ENCODE measurements at regions not wholly inside any gene's neighbourhood (a gene's known extent, or its start where the extent isn't known, plus 50 kb on each side); places are given as distances from the start of the nearest gene placed in this dataset.

DNA sequence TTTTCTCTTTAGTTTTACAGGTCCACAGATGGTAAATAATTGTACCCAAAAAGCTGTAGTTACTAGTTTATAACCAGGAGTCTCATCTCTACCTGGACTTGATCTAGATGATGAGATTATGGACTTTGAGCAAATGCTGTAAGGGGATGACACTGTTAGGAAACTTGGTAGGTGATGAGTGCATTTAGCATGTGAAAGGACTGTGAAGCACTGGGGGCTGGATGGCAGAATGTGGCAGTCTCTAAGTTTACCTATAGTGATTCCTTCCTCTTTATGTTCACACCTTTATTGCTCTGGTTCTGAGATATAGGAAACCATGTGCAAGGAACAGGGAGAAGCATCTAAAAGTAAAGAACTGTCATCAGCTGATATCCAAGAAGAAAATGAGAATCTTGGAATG is 230.7 kb upstream of the CHORDC1 start:
- TF ChIP-seq, protein P1, sequence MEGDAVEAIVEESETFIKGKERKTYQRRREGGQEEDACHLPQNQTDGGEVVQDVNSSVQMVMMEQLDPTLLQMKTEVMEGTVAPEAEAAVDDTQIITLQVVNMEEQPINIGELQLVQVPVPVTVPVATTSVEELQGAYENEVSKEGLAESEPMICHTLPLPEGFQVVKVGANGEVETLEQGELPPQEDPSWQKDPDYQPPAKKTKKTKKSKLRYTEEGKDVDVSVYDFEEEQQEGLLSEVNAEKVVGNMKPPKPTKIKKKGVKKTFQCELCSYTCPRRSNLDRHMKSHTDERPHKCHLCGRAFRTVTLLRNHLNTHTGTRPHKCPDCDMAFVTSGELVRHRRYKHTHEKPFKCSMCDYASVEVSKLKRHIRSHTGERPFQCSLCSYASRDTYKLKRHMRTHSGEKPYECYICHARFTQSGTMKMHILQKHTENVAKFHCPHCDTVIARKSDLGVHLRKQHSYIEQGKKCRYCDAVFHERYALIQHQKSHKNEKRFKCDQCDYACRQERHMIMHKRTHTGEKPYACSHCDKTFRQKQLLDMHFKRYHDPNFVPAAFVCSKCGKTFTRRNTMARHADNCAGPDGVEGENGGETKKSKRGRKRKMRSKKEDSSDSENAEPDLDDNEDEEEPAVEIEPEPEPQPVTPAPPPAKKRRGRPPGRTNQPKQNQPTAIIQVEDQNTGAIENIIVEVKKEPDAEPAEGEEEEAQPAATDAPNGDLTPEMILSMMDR (conservative IDR thresholded peaks at IDR 0.05; ENCODE audit: low read depth, low read length) = no peak
- TF ChIP-seq EZH2phosphoT487 (IDR thresholded peaks at IDR 0.05; ENCODE audit: borderline replicate concordance, low read length) = no peak
- TF ChIP-seq EZH2 (IDR thresholded peaks at IDR 0.05; ENCODE audit: low read length, unreplicated experiment) = no peak
- H3K79me2 ChIP-seq (ENCODE audit: low read length) = no peaks in the 10 kb centered on the region
- H3K9me2 ChIP-seq (replicated peaks; ENCODE audit: low read length) = no peaks in the 10 kb centered on the region
- H3K9me3 ChIP-seq (ENCODE audit: low read length) = no peaks in the 10 kb centered on the region
- POLR2A ChIA-PET (ENCODE audit: unreplicated experiment) = no interaction called here
- no peaks in the 10 kb centered on the region for H3K27me3 ChIP-seq (ENCODE audit: low read length)
- no peaks in the 10 kb centered on the region for H3K36me3 ChIP-seq (ENCODE audit: low read depth, low read length)
- H3K4me1 ChIP-seq (ENCODE audit: insufficient read depth, low read length) = no peaks in the 10 kb centered on the region
- BruUV-seq (replicated peaks) = no TSS peak
- DNase-seq = no peak
- intact Hi-C loops (cut with micrococcal nuclease) = no loop called here
- H3F3A ChIP-seq (ENCODE audit: low read length, unreplicated experiment) = no peaks in the 10 kb centered on the region
- CTCF ChIA-PET = no interaction called here
- no peak for ATAC-seq
- no peak overlapping the region for H3K4me3 ChIP-seq (ENCODE audit: low read length)
- H3K4me2 ChIP-seq (ENCODE audit: low read length) = no peak overlapping the region
- no peaks in the 10 kb centered on the region for H4K20me1 ChIP-seq (ENCODE audit: low read length)
- no peak overlapping the region for H3K27ac ChIP-seq (ENCODE audit: low read length)
- H2AFZ ChIP-seq (ENCODE audit: low read length) = no peak overlapping the region
- H3K9ac ChIP-seq (ENCODE audit: low read length) = no peak overlapping the region

DNA sequence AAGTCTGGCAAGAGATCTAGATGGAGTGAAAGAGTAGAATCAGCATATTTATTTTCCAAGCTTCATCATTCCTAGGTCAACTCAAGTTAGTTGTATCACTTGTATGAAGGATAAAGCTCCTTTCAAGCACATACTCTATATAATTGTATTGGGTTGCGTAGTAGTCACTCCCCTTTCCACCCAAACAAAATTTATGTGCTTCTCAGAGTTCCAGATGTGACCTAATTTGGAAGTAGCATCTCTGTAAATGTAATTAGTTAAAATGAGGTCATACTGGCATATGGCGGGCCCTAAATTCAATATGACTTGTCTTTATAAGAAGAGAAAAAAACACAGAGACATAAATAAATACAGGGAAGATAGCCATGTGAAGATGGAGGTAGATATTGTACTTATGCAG is 226.8 kb upstream of the CHORDC1 start:
- H3K4me2 ChIP-seq (ENCODE audit: low read length) = no peak overlapping the region
- H3K27me3 ChIP-seq (ENCODE audit: low read length) = no peaks in the 10 kb centered on the region
- no peak overlapping the region for H3K27ac ChIP-seq (ENCODE audit: low read length)
- ATAC-seq (no peak), DNase-seq (no peak)
- H4K20me1 ChIP-seq (ENCODE audit: low read length) = no peaks in the 10 kb centered on the region
- TF ChIP-seq EZH2phosphoT487 (IDR thresholded peaks at IDR 0.05; ENCODE audit: borderline replicate concordance, low read length) (no peak), EZH2 (IDR thresholded peaks at IDR 0.05; ENCODE audit: low read length, unreplicated experiment) (no peak)
- TF ChIP-seq, protein P1 (conservative IDR thresholded peaks at IDR 0.05; ENCODE audit: low read depth, low read length) = no peak
- H3K9me2 ChIP-seq (replicated peaks; ENCODE audit: low read length) = no peaks in the 10 kb centered on the region
- H2AFZ ChIP-seq (ENCODE audit: low read length) = no peak overlapping the region
- no peak overlapping the region for H3K9ac ChIP-seq (ENCODE audit: low read length)
- no peaks in the 10 kb centered on the region for H3K36me3 ChIP-seq (ENCODE audit: low read depth, low read length)
- H3K4me3 ChIP-seq (ENCODE audit: low read length) = no peak overlapping the region
- no peaks in the 10 kb centered on the region for H3K79me2 ChIP-seq (ENCODE audit: low read length)
- H3F3A ChIP-seq (ENCODE audit: low read length, unreplicated experiment) = no peaks in the 10 kb centered on the region
- H3K4me1 ChIP-seq (ENCODE audit: insufficient read depth, low read length) = no peaks in the 10 kb centered on the region
- BruUV-seq (replicated peaks) = no TSS peak
- intact Hi-C loops (cut with micrococcal nuclease) = no loop called here
- no peaks in the 10 kb centered on the region for H3K9me3 ChIP-seq (ENCODE audit: low read length)
- ChIA-PET CTCF (no interaction called here), POLR2A (ENCODE audit: unreplicated experiment) (no interaction called here)

DNA sequence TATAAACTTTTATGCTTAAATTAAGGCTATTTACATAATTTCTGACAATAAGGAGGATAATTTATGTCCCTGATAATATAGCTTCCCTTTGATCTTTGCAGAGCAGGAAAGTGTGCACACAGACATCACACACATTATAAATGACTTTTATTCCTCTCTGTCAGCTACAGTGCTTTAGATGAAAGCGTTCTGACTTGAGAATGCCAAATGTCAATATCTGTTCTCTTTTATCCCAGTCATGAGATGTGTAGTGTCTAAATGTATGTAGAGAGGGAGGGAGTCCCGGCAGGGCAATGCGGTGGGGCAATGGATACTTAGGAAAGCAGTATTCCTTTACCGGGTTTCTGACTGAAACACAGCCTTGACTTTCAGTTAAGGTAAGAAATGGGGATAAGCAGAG is 225.4 kb upstream of the CHORDC1 start:
- no peaks in the 10 kb centered on the region for H3K36me3 ChIP-seq (ENCODE audit: low read depth, low read length)
- BruUV-seq (replicated peaks) = no TSS peak
- H3K4me2 ChIP-seq (ENCODE audit: low read length) = no peak overlapping the region
- no peaks in the 10 kb centered on the region for H3K79me2 ChIP-seq (ENCODE audit: low read length)
- no peak overlapping the region for H2AFZ ChIP-seq (ENCODE audit: low read length)
- no peaks in the 10 kb centered on the region for H4K20me1 ChIP-seq (ENCODE audit: low read length)
- ATAC-seq (no peak), DNase-seq (no peak)
- H3K9ac ChIP-seq (ENCODE audit: low read length) = no peak overlapping the region
- H3K27me3 ChIP-seq (ENCODE audit: low read length) = no peaks in the 10 kb centered on the region
- H3K27ac ChIP-seq (ENCODE audit: low read length) = no peak overlapping the region
- H3K9me2 ChIP-seq (replicated peaks; ENCODE audit: low read length) = no peaks in the 10 kb centered on the region
- no peak overlapping the region for H3K4me3 ChIP-seq (ENCODE audit: low read length)
- H3K9me3 ChIP-seq (ENCODE audit: low read length) = no peaks in the 10 kb centered on the region
- TF ChIP-seq, protein P1 (conservative IDR thresholded peaks at IDR 0.05; ENCODE audit: low read depth, low read length) = no peak
- TF ChIP-seq EZH2 (IDR thresholded peaks at IDR 0.05; ENCODE audit: low read length, unreplicated experiment) (no peak), EZH2phosphoT487 (IDR thresholded peaks at IDR 0.05; ENCODE audit: borderline replicate concordance, low read length) (no peak)
- intact Hi-C loops (cut with micrococcal nuclease) = no loop called here
- no peaks in the 10 kb centered on the region for H3K4me1 ChIP-seq (ENCODE audit: insufficient read depth, low read length)
- ChIA-PET CTCF (no interaction called here), POLR2A (ENCODE audit: unreplicated experiment) (no interaction called here)
- no peaks in the 10 kb centered on the region for H3F3A ChIP-seq (ENCODE audit: low read length, unreplicated experiment)
